ENCODE measurements at regions not wholly inside any gene's neighbourhood (a gene's known extent, or its start where the extent isn't known, plus 50 kb on each side); places are given as distances from the start of the nearest gene placed in this dataset.

- TF ChIP-seq CTCF (IDR thresholded peaks at IDR 0.05): no peak
- no peak for TF ChIP-seq EZH2 (IDR thresholded peaks at IDR 0.05; ENCODE audit: borderline replicate concordance, insufficient read depth, low read depth, low read length, poor library complexity, severe bottlenecking)
These were observed 136.0 kb upstream of the CNR1 start for GRCh38 chr6:88301888-88302768.

Data from B cell (primary cell).